ENCODE measurements at regions not wholly inside any gene's neighbourhood (a gene's known extent, or its start where the extent isn't known, plus 50 kb on each side); places are given as distances from the start of the nearest gene placed in this dataset.

DNA sequence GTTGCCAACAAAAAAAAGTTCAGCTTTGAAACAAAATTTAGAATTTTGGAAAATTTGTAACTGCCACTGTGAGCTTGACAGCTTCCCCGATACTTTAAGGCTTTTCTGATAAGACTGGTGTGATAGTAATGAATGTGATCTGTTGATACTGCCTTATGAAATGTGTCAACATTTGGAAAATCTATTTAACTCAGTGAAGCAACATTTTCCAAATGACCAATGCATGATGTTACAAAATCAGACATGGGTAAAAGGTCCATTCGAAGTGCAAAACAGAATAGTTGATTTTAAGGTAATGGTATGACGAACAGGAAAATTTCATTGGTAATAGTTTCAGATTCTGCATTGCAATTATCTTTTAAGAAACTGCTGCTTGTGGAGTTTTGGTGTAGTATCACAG is 175.4 kb downstream of the SEM1 start:
- no peaks in the 10 kb centered on the region for H3K9me3 ChIP-seq
- WGBS, 2 donors: 56 to 63% methylated on average over 3 of the region's 3 CpGs
- no peak overlapping the region for H3K4me3 ChIP-seq

DNA sequence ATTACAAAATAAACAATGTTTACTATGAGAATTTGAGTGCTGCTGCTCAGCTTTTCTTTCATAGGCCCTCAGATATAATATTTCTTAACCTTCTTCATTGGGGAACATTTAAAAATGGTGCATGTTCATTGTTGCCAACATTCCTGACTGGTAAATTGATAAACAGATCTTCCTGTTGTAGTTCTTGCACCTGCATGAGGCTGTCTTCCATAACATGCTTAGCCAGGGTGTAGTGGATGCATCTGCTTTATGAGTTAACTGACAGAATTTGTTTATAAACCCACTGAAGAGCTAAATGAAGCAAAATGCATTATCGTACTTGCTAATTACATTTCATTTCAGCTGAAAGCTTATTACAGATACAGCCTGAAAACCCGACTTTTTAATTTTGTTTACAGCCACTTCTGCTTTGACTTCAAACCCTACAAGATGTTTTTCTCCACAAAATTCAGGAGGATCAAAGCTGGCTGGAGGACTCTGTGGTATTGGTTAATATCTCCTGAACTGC is 177.2 kb downstream of the SEM1 start:
- DNase-seq: no peak
- no peak for ATAC-seq (ENCODE audit: low FRiP score in 2 of 2)
- WGBS, 2 donors: 72 to 74% methylated on average over 2 of the region's 2 CpGs

More for the DNA sequence above, 175.4 kb downstream of the SEM1 start:
- DNase-seq (no peak), ATAC-seq (ENCODE audit: low FRiP score in 2 of 2) (no peak)
- TF ChIP-seq POLR2AphosphoS5 (IDR thresholded peaks at IDR 0.05) (no peak), EP300 (IDR thresholded peaks at IDR 0.05) (no peak), POLR2A (IDR thresholded peaks at IDR 0.05) (no peak)
- TF ChIP-seq, protein P1, sequence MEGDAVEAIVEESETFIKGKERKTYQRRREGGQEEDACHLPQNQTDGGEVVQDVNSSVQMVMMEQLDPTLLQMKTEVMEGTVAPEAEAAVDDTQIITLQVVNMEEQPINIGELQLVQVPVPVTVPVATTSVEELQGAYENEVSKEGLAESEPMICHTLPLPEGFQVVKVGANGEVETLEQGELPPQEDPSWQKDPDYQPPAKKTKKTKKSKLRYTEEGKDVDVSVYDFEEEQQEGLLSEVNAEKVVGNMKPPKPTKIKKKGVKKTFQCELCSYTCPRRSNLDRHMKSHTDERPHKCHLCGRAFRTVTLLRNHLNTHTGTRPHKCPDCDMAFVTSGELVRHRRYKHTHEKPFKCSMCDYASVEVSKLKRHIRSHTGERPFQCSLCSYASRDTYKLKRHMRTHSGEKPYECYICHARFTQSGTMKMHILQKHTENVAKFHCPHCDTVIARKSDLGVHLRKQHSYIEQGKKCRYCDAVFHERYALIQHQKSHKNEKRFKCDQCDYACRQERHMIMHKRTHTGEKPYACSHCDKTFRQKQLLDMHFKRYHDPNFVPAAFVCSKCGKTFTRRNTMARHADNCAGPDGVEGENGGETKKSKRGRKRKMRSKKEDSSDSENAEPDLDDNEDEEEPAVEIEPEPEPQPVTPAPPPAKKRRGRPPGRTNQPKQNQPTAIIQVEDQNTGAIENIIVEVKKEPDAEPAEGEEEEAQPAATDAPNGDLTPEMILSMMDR (IDR thresholded peaks at IDR 0.05): no peak
- H3K4me1 ChIP-seq: no peaks in the 10 kb centered on the region
- H3K36me3 ChIP-seq: no peaks in the 10 kb centered on the region
- H3K27me3 ChIP-seq: no peaks in the 10 kb centered on the region
- H3K27ac ChIP-seq: no peak overlapping the region

DNA sequence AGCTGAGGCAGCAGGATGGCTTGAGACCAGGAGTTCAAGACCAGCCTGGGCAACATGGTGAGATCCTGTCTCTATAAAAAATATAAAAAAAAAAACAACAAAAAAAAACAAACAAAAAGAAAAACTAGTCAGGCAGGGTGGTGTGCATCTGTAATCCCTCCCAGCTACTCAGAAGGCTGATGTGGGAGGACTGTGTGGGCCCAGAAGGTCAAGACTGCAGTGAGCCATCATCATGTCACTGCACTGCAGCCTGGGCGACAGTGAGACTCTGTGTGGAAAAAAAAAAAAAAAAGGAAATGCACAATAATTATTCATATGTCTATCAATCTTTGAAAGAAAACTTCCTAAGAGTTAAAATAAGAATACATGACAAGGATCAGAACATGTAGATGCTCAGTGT is 178.3 kb downstream of the SEM1 start:
- Histone ChIP-seq H3K9me3 (no peaks in the 10 kb centered on the region), H3K4me3 (no peak overlapping the region), H3K27ac (no peak overlapping the region), H3K36me3 (no peaks in the 10 kb centered on the region), H3K27me3 (no peaks in the 10 kb centered on the region), H3K4me1 (no peaks in the 10 kb centered on the region)
- DNase-seq (no peak), ATAC-seq (ENCODE audit: low FRiP score in 2 of 2) (no peak)
- TF ChIP-seq, protein P1 (IDR thresholded peaks at IDR 0.05): no peak
- WGBS, 2 donors: 77 to 85% methylated on average over 1 of the region's 1 CpG

More for the DNA sequence above, 177.2 kb downstream of the SEM1 start:
- no peaks in the 10 kb centered on the region for H3K36me3 ChIP-seq
- no peaks in the 10 kb centered on the region for H3K4me1 ChIP-seq
- no peak overlapping the region for H3K4me3 ChIP-seq
- H3K27ac ChIP-seq: no peak overlapping the region
- no peaks in the 10 kb centered on the region for H3K9me3 ChIP-seq
- no peak for TF ChIP-seq POLR2A (IDR thresholded peaks at IDR 0.05)
- no peaks in the 10 kb centered on the region for H3K27me3 ChIP-seq

DNA sequence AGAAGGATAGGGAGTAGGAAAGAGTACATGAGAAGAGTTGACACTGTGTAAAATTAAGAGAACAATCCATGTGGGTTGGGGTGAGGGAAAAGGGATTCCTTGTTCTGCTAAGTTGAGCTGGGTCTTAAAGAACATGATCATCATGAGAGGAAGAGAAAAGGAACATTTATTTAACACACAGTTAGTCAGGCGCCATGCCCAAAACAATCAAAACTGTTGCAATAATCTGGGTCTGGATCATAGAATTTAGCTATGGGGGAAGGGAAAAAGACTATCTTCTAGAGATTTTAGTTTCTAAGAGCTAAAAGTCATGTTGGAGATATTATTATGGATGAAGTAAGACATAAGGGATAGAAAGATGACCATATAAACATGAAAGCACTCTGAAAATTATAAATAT is 178.9 kb downstream of the SEM1 start:
- H3K4me1 ChIP-seq: no peaks in the 10 kb centered on the region
- ATAC-seq (ENCODE audit: low FRiP score in 2 of 2) (no peak), DNase-seq (no peak)
- no peaks in the 10 kb centered on the region for H3K9me3 ChIP-seq
- 88 to 95% methylated on average over 1 of the region's 1 CpG for WGBS, 2 donors
- TF ChIP-seq POLR2A (IDR thresholded peaks at IDR 0.05) (no peak), EP300 (IDR thresholded peaks at IDR 0.05) (no peak), POLR2AphosphoS5 (IDR thresholded peaks at IDR 0.05) (no peak)
- TF ChIP-seq, protein P1 (IDR thresholded peaks at IDR 0.05): no peak
- no peaks in the 10 kb centered on the region for H3K27me3 ChIP-seq
- no peak overlapping the region for H3K27ac ChIP-seq
- H3K4me3 ChIP-seq: no peak overlapping the region
- H3K36me3 ChIP-seq: no peaks in the 10 kb centered on the region

DNA sequence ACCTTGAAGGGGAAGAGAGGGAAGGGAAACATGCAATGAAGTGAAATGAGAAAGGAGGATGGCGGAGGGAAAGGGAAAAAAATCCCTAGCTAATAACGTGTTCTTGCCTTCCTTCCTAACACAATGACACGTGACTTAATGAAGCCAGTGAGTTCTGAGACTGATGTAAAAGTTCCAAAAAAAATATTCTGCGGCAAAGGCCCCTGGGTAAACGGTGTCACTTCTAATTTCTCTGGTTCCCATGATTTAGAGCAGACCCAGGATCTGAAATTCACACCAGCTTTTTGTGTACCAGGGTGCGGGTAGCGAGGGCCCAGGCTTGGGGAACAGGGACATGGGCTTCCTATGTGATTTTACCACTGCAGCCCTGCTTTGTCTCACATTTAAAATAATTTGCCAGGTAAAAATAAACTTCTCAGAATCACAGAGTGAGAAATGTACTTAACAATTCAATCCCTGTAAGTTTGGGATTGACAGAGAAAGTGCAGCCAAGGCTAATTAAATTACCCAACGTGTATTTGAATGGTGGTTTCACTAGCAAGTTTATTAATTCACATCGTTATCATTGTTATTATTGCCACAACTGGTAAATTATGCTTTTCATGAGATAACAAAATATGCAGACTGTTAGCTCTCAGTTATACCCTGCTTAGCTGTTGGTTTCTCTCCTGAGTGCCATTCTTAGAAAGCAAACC is 182.4 kb downstream of the SEM1 start:
- H3K27me3 ChIP-seq: no peaks in the 10 kb centered on the region
- H3K27ac ChIP-seq: no peak overlapping the region
- no peak for TF ChIP-seq POLR2AphosphoS5 (IDR thresholded peaks at IDR 0.05)
- TF ChIP-seq, protein P1 (IDR thresholded peaks at IDR 0.05): no peak
- TF ChIP-seq EP300 (IDR thresholded peaks at IDR 0.05): no peak
- TF ChIP-seq POLR2A (IDR thresholded peaks at IDR 0.05): no peak
- H3K9me3 ChIP-seq: no peaks in the 10 kb centered on the region
- WGBS, 2 donors: 80 to 83% methylated on average over 9 of the region's 9 CpGs
- no peaks in the 10 kb centered on the region for H3K36me3 ChIP-seq
- ATAC-seq (ENCODE audit: low FRiP score in 2 of 2) (no peak), DNase-seq (no peak)
- H3K4me3 ChIP-seq: no peak overlapping the region
- H3K4me1 ChIP-seq: no peaks in the 10 kb centered on the region
